ENCODE measurements at regions not wholly inside any gene's neighbourhood (a gene's known extent, or its start where the extent isn't known, plus 50 kb on each side); places are given as distances from the start of the nearest gene placed in this dataset.

- H3K9me3 ChIP-seq: no peaks in the 10 kb centered on the region
- DNase-seq (ENCODE audit: low spot score in 2 of 2): no peak
- no peaks in the 10 kb centered on the region for H3K27me3 ChIP-seq
- intact Hi-C loops (cut with DNase I): no loop called here
- H3K27ac ChIP-seq: no peak overlapping the region
- H3K36me3 ChIP-seq: no peaks in the 10 kb centered on the region
- no peak overlapping the region for H3K4me3 ChIP-seq
- no peaks in the 10 kb centered on the region for H3K4me1 ChIP-seq
- TF ChIP-seq, protein P1, sequence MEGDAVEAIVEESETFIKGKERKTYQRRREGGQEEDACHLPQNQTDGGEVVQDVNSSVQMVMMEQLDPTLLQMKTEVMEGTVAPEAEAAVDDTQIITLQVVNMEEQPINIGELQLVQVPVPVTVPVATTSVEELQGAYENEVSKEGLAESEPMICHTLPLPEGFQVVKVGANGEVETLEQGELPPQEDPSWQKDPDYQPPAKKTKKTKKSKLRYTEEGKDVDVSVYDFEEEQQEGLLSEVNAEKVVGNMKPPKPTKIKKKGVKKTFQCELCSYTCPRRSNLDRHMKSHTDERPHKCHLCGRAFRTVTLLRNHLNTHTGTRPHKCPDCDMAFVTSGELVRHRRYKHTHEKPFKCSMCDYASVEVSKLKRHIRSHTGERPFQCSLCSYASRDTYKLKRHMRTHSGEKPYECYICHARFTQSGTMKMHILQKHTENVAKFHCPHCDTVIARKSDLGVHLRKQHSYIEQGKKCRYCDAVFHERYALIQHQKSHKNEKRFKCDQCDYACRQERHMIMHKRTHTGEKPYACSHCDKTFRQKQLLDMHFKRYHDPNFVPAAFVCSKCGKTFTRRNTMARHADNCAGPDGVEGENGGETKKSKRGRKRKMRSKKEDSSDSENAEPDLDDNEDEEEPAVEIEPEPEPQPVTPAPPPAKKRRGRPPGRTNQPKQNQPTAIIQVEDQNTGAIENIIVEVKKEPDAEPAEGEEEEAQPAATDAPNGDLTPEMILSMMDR (IDR thresholded peaks at IDR 0.05): no peak
Observed at GRCh38 chr14:62118871-62119270, 356.7 kb downstream of the SNAPC1 start.

DNA sequence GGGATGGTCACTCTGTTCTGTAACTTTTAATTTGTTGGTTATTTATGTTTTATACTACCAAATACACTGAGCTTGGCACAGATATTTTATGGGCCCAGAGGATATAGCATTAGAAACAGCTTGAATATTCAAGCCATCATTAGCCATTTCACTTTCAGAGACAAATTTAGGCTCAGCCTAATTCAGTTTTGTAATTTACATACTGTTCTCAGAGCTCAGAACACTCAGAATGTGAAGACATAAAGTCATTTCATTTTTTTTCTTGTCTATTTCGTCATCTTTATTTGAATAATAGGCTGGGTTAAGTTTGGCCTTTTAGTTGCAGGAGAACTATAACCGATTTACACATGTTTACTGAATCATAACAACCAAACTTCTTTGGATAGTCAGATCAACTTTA lies 361.7 kb downstream of the SNAPC1 start:
- no peak for DNase-seq (ENCODE audit: low spot score in 2 of 2)
- Histone ChIP-seq H3K4me1 (no peaks in the 10 kb centered on the region), H3K9me3 (no peaks in the 10 kb centered on the region), H3K36me3 (no peaks in the 10 kb centered on the region), H3K4me3 (no peak overlapping the region), H3K27me3 (no peaks in the 10 kb centered on the region), H3K27ac (no peak overlapping the region)
- TF ChIP-seq, protein P1 (IDR thresholded peaks at IDR 0.05): no peak
- intact Hi-C loops (cut with DNase I): loop anchor here (10.0 kb wide), 1 partner anchor 669 kb away; no protein-coding TSS in a partner anchor

DNA sequence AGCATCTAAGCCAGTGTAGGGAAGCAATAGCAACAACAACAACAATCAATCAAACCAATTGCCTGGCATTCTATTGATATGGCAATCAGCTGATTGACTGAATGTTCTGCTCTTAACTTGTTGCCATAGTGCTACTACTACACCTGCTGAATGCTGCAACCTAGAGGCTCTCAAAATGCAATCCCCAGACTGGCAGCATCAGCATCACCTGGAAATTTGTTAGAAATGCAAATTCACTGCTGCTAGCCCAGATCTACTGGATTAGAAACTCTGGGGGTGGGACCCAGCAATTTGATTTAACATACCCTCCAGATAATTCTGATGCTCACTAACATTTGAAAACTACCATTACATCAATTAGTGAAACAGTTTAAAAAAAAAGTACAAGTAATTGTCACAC lies 363.6 kb downstream of the SNAPC1 start:
- Histone ChIP-seq H3K27me3 (no peaks in the 10 kb centered on the region), H3K27ac (no peak overlapping the region), H3K4me3 (no peak overlapping the region), H3K36me3 (no peaks in the 10 kb centered on the region), H3K9me3 (no peaks in the 10 kb centered on the region), H3K4me1 (no peaks in the 10 kb centered on the region)
- TF ChIP-seq, protein P1 (IDR thresholded peaks at IDR 0.05): no peak
- intact Hi-C loops (cut with DNase I): loop anchor here (10.0 kb wide), 1 partner anchor 671 kb away; no protein-coding TSS in a partner anchor
- DNase-seq (ENCODE audit: low spot score in 2 of 2): no peak

DNA sequence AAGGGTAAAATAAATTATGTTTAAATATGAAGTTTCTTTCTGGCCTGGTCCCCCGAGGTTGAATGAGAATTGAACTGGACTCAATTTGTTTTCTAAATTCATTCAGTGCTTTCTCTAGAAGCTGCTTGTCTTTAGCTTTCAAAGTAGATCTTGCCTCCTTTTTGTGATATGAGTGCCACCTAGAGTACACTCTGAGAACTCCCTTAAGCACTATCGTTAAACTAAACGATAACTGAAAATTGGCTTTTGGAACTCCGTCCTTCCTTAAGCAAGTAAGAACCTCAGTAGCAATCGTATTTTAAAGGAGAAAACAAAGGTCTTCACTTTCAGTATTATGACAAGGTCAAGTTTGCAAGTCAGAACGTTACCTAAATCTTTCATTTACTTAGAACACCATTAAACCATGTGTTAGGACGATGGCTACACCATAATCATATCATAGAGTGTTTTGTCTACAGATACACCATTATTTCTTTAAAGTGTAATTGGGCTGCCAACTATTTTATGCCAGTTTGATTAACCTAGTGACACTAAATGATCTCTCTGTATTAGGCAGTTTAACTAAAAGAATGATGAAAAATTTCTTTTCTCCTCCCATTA lies 364.8 kb downstream of the SNAPC1 start:
- TF ChIP-seq, protein P1 (IDR thresholded peaks at IDR 0.05): peak in 2 of 3 experiments; percentile 50 to 60
- Histone ChIP-seq H3K4me1 (no peaks in the 10 kb centered on the region), H3K4me3 (no peak overlapping the region), H3K36me3 (no peaks in the 10 kb centered on the region), H3K9me3 (no peaks in the 10 kb centered on the region), H3K27me3 (no peaks in the 10 kb centered on the region), H3K27ac (no peak overlapping the region)
- no peak for DNase-seq (ENCODE audit: low spot score in 2 of 2)
- intact Hi-C loops (cut with DNase I): loop anchor here (10.0 kb wide), 1 partner anchor 672 kb away; no protein-coding TSS in a partner anchor

DNA sequence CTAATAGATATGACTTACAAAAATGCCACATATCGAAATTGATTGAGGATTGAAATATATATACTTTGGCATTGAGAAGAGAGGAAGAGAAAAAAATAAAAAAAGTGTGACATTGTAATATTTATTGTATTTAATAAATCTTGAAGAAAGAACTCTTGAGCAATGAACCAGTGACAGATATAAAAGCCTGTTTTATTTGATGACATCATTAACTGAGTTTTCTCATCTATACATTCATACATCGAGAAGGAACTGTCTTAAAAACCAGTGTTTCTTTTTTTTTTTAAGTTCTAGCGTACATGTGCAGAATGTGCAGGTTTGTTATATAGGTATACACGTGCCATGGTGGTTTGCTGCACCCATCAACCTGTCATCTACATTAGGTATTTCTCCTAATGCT lies 368.2 kb downstream of the SNAPC1 start:
- intact Hi-C loops (cut with DNase I): no loop called here
- Histone ChIP-seq H3K4me1 (no peaks in the 10 kb centered on the region), H3K9me3 (no peaks in the 10 kb centered on the region), H3K4me3 (no peak overlapping the region), H3K27ac (no peak overlapping the region), H3K27me3 (no peaks in the 10 kb centered on the region), H3K36me3 (no peaks in the 10 kb centered on the region)
- no peak for DNase-seq (ENCODE audit: low spot score in 2 of 2)
- TF ChIP-seq, protein P1 (IDR thresholded peaks at IDR 0.05): no peak
